GM06990 (cell line): ENCODE measurements at regions not wholly inside any gene's neighbourhood (a gene's known extent, or its start where the extent isn't known, plus 50 kb on each side); places are given as distances from the start of the nearest gene placed in this dataset.

ENCODE experiments used
- DNase-seq: peaks from one replicate; pipeline ENCODE4 v3.0.0-alpha.2; 2011; ENCODE audit not compliant: insufficient read length; ENCODE audit errors: extremely low read depth
- H3K27me3 ChIP-seq: replicated peaks from 2 replicates; pipeline ENCODE4 v1.6.0; 2011; ENCODE audit warnings: low read length; ENCODE audit not compliant: control insufficient read depth, insufficient read depth
- H3K36me3 ChIP-seq: 2 replicates; pipeline ENCODE4 v1.5.1; 2011; ENCODE audit warnings: low read length; ENCODE audit not compliant: control insufficient read depth, insufficient read depth
- H3K4me3 ChIP-seq: replicated peaks from 2 replicates; pipeline ENCODE4 v1.5.1; 2011; ENCODE audit warnings: low read depth, mild to moderate bottlenecking, control low read depth, low read length
- TF ChIP-seq, protein P1 (sequence below): IDR thresholded peaks from 2 replicates; pipeline ENCODE4 v1.5.1; 2011; ENCODE audit warnings: low read length, control low read depth, mild to moderate bottlenecking, inconsistent platforms; ENCODE audit not compliant: insufficient read depth, poor library complexity, severe bottlenecking

- H3K4me3 ChIP-seq, result no peak overlapping the region
Measured at GRCh38 chr15:47273864-47274263, 443.4 kb upstream of the SEMA6D start.

DNA sequence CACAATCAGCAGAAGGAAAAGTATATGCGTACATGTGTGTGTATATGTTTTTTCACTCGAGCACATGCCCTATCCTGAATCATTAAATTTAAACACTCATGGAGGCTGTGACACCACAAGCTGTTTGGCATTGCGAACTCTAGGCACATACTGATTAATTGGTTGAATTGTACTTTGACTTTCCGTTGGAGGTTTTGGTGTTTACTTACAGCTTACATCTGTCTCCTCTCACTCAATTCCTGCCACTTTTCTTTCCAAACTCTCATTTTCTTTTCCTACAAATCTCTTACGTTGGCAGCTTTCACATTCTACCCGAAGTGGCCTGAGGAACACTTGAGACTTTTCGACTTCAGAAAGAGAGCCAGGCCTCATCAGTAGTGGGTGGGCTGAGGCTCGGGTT is 434.1 kb upstream of the SEMA6D start:
- TF ChIP-seq, protein P1, sequence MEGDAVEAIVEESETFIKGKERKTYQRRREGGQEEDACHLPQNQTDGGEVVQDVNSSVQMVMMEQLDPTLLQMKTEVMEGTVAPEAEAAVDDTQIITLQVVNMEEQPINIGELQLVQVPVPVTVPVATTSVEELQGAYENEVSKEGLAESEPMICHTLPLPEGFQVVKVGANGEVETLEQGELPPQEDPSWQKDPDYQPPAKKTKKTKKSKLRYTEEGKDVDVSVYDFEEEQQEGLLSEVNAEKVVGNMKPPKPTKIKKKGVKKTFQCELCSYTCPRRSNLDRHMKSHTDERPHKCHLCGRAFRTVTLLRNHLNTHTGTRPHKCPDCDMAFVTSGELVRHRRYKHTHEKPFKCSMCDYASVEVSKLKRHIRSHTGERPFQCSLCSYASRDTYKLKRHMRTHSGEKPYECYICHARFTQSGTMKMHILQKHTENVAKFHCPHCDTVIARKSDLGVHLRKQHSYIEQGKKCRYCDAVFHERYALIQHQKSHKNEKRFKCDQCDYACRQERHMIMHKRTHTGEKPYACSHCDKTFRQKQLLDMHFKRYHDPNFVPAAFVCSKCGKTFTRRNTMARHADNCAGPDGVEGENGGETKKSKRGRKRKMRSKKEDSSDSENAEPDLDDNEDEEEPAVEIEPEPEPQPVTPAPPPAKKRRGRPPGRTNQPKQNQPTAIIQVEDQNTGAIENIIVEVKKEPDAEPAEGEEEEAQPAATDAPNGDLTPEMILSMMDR, result no peak
- H3K4me3 ChIP-seq, result no peak overlapping the region
- no peak for DNase-seq

More at GRCh38 chr15:47273864-47274263, 443.4 kb upstream of the SEMA6D start:
- Histone ChIP-seq H3K36me3 (no peaks in the 10 kb centered on the region), H3K27me3 (no peaks in the 10 kb centered on the region)
- DNase-seq, result no peak
- TF ChIP-seq, protein P1, result no peak

DNA sequence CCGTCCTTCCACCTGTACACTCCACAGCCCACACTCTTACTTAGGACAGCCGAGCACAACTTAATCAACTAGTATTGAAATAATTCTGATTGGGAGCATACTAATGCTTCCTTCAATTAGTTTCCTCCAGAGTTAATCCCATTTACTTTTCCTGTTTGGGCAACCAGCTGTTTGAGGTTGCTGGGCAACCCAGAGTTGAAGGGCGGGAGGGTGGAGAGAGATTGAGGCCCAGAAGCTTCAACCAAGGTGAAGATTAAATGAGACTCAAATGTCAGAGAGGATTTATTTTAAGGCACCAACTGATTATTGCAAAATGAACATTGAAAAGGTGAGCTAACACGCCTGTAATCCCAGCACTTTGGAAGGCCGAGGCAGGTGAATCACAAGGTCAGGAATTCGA is 428.5 kb upstream of the SEMA6D start:
- no peaks in the 10 kb centered on the region for H3K36me3 ChIP-seq
- TF ChIP-seq, protein P1, result no peak
- no peak for DNase-seq
- no peaks in the 10 kb centered on the region for H3K27me3 ChIP-seq
- no peak overlapping the region for H3K4me3 ChIP-seq

More for the DNA sequence above, 434.1 kb upstream of the SEMA6D start:
- no peaks in the 10 kb centered on the region for H3K27me3 ChIP-seq
- no peaks in the 10 kb centered on the region for H3K36me3 ChIP-seq

- DNase-seq, result no peak
- Histone ChIP-seq H3K4me3 (no peak overlapping the region), H3K27me3 (no peaks in the 10 kb centered on the region), H3K36me3 (no peaks in the 10 kb centered on the region)
- TF ChIP-seq, protein P1, result no peak
Measured at GRCh38 chr15:47289656-47290055, 427.6 kb upstream of the SEMA6D start.

GRCh38 chr15:47291767-47292166 is 425.5 kb upstream of the SEMA6D start:
- TF ChIP-seq, protein P1, result no peak
- H3K27me3 ChIP-seq, result no peaks in the 10 kb centered on the region
- H3K4me3 ChIP-seq, result no peak overlapping the region
- DNase-seq, result no peak
- H3K36me3 ChIP-seq, result no peaks in the 10 kb centered on the region

DNA sequence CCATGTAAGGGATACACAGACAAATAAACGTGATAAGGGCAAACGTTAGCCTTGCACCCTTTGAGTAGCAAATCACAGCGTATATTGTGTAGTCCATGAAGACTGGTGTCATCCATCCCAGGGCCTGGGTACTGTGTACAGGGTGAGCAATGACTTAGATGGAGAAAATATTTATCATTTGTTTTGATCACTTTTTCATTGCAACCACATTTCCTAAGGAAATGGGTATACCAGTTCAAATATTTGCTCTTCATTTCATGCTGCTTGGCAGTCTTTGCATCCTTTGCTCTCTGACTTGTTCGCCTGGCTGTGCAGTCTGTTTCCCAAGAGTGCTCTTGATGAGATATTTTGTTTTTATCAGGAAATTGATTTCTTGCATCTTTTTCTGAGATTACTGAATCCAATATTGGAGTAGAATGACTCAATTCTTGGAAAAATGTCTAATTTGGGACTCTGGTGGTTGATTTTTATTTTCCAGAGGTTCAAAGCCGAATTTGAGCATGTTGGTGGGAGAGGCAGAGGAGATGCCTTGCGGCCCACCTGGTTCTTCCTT is 424.6 kb upstream of the SEMA6D start:
- Histone ChIP-seq H3K36me3 (no peaks in the 10 kb centered on the region), H3K27me3 (no peaks in the 10 kb centered on the region), H3K4me3 (no peak overlapping the region)
- no peak for DNase-seq
- TF ChIP-seq, protein P1, result no peak
